Inflammatory macrophage treated with lipopolysaccharide for 4 hours (primary cell): ENCODE measurements at regions not wholly inside any gene's neighbourhood (a gene's known extent, or its start where the extent isn't known, plus 50 kb on each side); places are given as distances from the start of the nearest gene placed in this dataset.

Experiments
- DNase-seq: peaks from one replicate; pipeline ENCODE4 v3.0.0-alpha.2; 2020

DNA sequence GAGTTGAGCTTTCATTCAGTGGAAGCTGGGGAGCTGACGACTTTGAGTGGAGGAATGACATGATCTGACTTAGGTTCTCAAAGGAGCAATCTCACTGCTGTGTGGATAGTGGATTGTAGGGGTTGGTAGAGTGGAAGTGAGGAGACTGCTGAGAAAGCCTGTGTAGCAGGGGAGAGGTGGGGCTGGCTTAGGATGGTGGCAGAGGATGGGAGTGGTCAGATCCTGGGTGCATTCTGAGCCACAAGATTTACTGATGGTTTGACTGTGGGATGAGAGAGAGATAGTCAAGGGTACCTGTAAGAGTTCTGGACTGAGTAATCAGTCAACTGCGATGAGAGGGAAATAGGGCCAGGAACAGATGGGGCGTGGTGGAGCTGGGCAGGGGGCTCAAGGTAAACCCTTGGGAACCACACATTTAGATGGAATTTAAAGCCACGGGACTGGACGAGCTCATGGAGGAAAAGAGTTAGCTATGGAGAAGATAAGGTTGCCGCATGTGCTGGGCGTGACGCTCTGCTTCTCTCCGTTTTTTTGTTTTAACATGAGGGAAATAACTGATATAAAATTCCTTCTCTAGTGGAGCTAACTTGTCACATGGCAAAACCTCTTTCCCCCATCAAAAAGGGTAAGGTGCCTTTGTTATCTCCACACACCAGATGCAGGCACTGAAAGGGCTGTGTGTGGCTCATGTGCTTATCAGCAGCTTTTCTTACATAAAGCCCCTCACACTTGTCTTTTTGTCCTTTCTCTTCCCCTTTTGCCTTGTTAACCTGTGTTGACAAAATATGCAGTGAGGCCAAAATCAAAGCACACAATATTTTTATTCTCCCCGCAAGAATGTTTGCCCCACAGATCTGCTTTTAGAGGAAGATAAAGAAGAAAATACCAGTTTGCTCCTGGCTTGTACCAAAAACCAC lies 379.8 kb downstream of the TSN start:
- DNase-seq = no peak

DNA sequence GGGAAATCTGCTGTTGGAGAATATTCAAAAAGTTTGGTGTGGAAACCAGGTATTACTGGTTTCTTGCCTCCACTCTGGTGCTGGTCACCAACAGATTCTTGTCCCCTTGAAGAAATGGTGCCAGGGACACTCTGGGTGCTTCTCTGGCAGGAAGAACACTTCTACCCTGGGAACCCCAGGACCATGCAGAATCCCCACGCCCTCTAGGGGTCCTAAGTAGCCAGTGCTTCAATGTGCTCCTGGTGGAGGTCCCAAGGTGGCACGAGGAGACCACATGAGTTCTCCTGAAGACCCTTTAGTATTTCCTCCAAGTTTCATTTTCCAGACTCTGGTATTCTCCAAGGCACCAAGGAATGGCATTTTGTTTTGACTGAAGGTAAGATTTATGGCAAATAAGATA lies 380.6 kb downstream of the TSN start:
- DNase-seq = no peak

- no peak for DNase-seq
These were observed 383.1 kb downstream of the TSN start for GRCh38 chr2:122138561-122138960.

DNA sequence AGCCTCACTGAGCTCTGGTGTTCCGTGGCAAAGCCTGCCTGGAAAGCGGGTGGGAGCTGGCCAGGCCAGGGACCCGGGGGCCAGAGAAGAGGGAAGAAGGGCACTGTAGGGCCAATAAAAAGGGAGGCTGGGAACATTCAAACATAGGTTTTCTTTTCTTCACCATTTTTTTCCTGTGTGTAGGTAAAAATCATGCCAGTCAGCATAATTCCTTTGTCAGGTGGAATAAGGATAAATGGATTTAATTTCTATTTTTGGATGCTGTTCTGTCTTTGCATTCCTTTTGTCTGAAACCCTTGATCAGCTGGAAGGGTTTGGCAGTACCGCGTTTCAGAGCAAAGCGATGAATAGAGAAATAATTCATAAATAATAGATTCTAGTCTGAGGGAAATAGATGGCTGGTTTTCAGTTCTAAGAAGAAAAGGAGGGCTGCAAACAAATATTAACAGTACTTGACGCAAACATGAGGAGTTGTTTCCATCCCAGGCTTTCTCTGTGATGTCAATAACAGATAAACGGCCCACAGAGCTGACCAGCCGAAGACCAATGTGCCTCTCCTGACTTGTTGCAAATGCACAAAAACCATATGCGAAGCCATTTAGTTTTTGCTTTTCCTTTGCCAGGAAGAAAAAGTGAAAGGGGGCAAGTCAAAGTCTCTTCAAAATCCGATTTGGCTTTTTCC lies 384.4 kb downstream of the TSN start:
- no peak for DNase-seq

DNA sequence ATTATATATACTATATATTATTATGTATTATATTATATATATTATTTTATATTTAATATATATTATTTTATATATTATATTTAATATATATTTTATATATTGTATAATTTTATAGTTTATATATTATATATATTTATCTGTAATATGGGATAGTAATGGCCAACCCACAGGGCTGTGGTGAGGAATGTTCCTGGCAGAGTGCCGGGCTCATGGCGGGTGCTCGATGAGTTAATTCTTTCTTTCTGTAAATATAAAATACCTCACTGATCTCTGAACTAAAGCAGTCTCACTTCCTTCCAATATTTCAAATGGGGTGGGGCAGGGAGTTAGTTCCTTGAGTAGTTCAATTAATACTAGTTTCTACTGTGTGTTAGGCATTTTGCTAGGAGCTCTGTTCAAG lies 389.4 kb downstream of the TSN start:
- DNase-seq = no peak

DNA sequence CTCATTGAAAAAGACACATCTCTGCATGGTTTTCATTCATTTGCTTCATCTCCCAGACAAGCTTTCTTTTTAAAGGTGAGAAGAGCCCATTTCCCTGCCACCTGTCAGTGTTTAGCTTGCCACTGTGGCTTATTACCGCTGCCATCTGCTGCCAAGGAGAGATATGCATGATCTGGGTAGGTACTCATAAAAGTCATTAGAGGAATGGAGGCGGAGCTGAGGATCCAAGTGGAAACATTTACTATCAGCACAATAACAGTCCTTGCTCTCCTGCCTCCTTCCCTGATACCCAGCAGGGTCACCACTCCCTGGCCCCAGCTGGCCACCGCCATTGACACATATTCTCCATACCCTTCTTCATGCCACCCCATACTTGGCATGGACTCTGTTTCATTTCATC lies 390.4 kb downstream of the TSN start:
- no peak for DNase-seq

DNA sequence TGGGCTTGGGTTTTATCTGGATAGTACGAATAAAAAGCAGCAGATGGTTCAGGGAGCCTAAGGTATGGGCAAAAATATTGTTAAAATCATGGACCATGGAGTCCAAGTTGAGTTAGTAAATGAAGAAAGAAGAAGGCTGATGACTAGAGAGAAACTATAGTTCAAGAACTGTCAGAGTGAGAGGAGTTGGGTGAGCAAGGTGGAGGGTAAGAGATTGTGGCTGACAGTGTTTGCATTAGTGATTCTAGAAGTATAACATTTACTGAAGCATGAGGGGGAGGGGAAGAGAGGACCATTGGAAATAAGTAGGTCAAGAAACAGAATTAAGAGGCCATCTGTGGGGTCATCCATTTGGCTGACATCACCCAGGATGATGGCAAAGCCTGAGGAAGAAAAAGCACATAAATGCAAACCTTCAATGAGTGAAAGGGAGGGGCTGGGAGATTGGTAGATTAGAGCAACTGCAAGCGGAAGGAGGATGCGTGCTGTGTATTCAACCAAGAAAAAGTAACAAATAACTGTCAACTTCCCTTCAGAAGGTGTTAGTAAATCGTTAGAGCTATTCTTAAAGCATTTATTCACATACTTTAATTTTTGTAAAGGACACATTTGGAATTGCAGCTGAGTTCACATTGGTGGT lies 392.8 kb downstream of the TSN start:
- DNase-seq = no peak

- DNase-seq = no peak
These were observed 395.3 kb downstream of the TSN start for GRCh38 chr2:122150524-122151280.

DNA sequence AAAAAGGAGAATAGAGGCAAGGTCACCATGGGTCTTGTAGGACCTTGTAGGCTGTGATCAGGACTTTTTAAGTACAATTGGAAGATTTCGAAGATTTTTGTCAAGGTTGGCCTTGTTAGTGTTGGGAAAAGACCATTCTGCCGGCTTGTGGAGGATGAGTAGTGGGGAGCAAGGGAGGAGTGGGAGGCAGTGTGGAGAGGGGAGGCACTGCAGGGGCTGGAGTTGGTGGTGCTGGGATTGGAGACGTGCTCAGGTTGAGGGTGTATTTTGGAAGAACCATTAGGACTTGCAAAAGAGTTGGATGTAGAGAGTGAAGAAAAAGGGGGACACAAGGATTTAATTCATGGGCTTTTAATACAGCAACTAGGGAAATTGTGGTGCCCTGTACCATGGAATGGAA lies 397.1 kb downstream of the TSN start:
- no peak for DNase-seq

- DNase-seq = no peak
These were observed 400.9 kb downstream of the TSN start for GRCh38 chr2:122156176-122156890.

GRCh38 chr2:122157158-122157557 lies 401.7 kb downstream of the TSN start:
- no peak for DNase-seq

DNA sequence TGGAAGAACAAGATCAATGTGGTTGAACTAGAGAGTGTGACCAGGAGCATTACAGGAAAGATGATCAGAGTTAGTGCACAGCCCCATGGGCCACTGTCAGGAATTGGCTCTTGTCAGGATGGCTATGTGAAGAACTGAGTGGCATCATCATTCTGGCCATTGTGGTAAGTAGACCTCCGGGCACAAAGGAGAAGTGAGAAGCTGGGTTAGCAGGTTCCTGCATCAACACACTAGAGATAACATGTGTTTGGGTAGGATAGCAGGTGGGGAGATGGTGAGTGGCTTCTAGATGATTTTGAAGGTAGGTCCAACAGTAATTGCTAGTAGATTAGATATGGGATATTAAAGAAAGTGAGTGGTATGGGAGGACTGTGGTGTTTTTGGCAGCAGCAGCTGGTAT lies 408.2 kb downstream of the TSN start:
- DNase-seq = no peak

DNA sequence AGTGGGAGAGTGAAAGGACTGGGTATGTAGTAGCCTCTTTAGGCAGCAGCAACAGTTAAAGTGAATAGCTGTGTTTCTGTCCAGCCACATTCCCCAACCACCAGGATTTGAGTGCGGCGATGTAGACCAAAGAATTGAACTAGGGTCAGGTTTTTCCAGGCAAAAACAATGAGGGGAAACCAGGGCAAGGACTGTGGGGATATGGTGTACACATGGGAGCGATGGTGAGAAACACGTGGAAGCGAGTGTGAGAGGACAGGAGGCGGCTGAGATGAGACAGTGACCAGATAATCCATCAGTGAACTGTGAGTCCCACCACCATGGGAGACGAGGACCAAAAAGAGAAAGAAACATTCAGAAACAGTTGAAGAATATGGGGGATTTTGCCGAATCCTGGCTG lies 409.5 kb downstream of the TSN start:
- DNase-seq = no peak

GRCh38 chr2:122166820-122167219 lies 411.4 kb downstream of the TSN start:
- DNase-seq = no peak

DNA sequence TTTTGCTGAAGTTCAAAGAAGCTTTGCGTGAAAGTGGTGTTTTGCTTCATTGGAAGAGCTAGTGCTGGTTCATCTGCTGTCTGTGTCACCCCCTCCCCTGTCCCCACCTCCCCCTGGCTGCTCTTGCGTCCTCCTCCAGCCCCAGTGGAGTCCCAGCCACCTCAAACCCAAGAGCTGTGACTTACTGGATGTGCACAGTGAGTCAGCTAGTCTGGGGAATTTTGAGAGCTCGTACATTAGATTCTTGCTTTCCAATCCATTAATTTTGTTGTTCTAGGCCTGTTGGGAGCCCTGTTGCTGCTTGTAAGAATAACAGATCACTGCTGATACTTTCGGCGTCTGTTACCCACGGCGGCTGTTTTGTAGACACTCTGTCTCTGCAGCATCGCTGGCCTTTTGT lies 412.1 kb downstream of the TSN start:
- no peak for DNase-seq

- no peak for DNase-seq
These were observed 413.3 kb downstream of the TSN start for GRCh38 chr2:122168799-122169198.

- DNase-seq = no peak
These were observed 417.4 kb downstream of the TSN start for GRCh38 chr2:122172812-122173211.

DNA sequence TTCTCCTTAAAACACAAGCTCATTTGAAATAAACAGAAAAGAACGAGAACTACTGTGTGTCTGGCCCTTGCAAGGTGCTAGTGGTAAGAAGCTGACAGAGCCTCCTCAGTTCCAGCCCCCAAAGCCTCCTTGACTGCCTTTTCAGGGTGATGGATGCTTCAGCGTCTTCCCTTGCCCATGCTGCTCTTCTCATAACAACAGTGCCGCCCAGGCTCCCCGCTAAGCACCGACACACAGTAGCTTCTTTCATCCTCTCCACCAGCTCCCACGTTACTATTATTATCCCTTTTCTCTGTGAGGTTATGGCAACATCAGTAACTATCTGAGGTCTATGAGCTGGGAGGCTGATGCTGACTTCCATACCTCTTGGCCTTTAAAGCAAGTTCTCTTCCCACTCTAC lies 418.6 kb downstream of the TSN start:
- DNase-seq = no peak

GRCh38 chr2:122179492-122180165 lies 424.2 kb downstream of the TSN start:
- no peak for DNase-seq

- DNase-seq = no peak
These were observed 425.5 kb downstream of the TSN start for GRCh38 chr2:122180972-122181371.

DNA sequence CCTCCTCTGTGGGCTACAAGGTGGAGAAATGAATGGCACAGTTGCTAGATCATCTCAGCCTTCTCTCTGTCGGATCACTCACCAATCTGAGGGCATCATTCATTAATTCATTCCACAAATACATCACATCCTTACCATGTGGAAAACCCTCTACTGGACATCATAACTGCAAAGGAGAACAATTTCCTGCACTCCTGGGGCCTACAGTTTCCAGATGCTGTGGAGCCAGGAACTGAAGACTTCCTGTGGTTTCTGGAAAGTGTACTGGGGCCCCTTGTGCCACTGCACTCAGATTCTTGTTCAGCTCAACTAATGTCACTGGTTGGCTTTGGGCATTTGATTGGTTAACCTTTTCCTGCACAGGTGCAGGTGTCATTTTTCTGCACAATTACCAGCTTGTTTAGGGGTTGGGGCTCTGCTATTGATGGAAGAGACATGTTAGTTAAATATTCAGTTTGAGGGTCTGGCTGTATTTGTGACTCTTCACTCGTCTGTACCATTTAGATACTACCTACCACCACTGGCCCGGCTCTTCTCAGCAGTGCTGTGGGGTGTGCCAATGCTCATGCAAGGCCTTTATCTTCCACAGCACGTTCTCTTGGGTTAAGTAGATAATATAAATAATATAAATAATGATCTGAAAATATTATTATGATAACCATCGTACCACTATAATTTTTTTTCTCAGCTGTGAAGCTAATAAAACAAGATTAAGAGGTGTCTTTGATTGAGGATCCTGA lies 427.3 kb downstream of the TSN start:
- no peak for DNase-seq
